Inflammatory macrophage (primary cell): ENCODE measurements at regions not wholly inside any gene's neighbourhood (a gene's known extent, or its start where the extent isn't known, plus 50 kb on each side); places are given as distances from the start of the nearest gene placed in this dataset.
"Not testable (repeated sequence)": the region's sequence is repeated elsewhere in the genome, so short reads cannot be mapped to it uniquely, and the experiment has no call there.

ENCODE experiments used
- DNase-seq, 2 donors: peaks; one replicate each; pipeline ENCODE4 v3.0.0-alpha.2; 2020 to 2022

- no peak for DNase-seq
Observed at GRCh38 chr18:78427081-78427480, 552.5 kb upstream of the SALL3 start.

- no peak for DNase-seq
Observed at GRCh38 chr18:78429127-78430108, 550.2 kb upstream of the SALL3 start.

GRCh38 chr18:78430131-78430758, 549.4 kb upstream of the SALL3 start:
- DNase-seq = no peak

GRCh38 chr18:78431606-78432005, 548.0 kb upstream of the SALL3 start:
- DNase-seq = no peak

- no peak for DNase-seq
Observed at GRCh38 chr18:78433562-78433961, 546.1 kb upstream of the SALL3 start.

GRCh38 chr18:78436110-78436509, 543.5 kb upstream of the SALL3 start:
- no peak for DNase-seq

GRCh38 chr18:78438235-78438634, 541.4 kb upstream of the SALL3 start:
- DNase-seq = not testable (repeated sequence)

GRCh38 chr18:78445880-78446279, 533.7 kb upstream of the SALL3 start:
- no peak for DNase-seq

GRCh38 chr18:78447211-78447610, 532.4 kb upstream of the SALL3 start:
- DNase-seq = no peak

- no peak for DNase-seq
Observed at GRCh38 chr18:78448106-78448505, 531.5 kb upstream of the SALL3 start.

- DNase-seq = no peak
Observed at GRCh38 chr18:78448591-78448990, 531.0 kb upstream of the SALL3 start.

- no peak for DNase-seq
Observed at GRCh38 chr18:78454221-78454620, 525.4 kb upstream of the SALL3 start.

GRCh38 chr18:78455386-78455785, 524.2 kb upstream of the SALL3 start:
- DNase-seq = no peak

- DNase-seq = no peak
Observed at GRCh38 chr18:78457011-78457410, 522.6 kb upstream of the SALL3 start.

- no peak for DNase-seq
Observed at GRCh38 chr18:78457731-78458130, 521.9 kb upstream of the SALL3 start.

- DNase-seq = no peak
Observed at GRCh38 chr18:78458356-78458755, 521.3 kb upstream of the SALL3 start.

- no peak for DNase-seq
Observed at GRCh38 chr18:78459668-78460067, 520.0 kb upstream of the SALL3 start.

- DNase-seq = no peak
Observed at GRCh38 chr18:78460558-78460957, 519.1 kb upstream of the SALL3 start.

GRCh38 chr18:78473563-78473962, 506.1 kb upstream of the SALL3 start:
- DNase-seq = no peak

- no peak for DNase-seq
Observed at GRCh38 chr18:78477840-78478239, 501.8 kb upstream of the SALL3 start.

GRCh38 chr18:78479443-78479842, 500.2 kb upstream of the SALL3 start:
- DNase-seq = no peak

- no peak for DNase-seq
Observed at GRCh38 chr18:78480262-78481054, 499.2 kb upstream of the SALL3 start.

- no peak for DNase-seq
Observed at GRCh38 chr18:78482378-78482777, 497.2 kb upstream of the SALL3 start.
